Ishikawa (cell line): ENCODE measurements at regions not wholly inside any gene's neighbourhood (a gene's known extent, or its start where the extent isn't known, plus 50 kb on each side); places are given as distances from the start of the nearest gene placed in this dataset.

Source experiments
- CEBPB ChIP-seq: IDR thresholded peaks from 2 replicates; pipeline ENCODE4 v1.6.1; 2012
- CREB1 ChIP-seq: IDR thresholded peaks from 2 replicates; pipeline ENCODE4 v1.6.1; 2012; ENCODE audit warnings: low read depth
- EGR1 ChIP-seq: IDR thresholded peaks from 2 replicates; pipeline ENCODE4 v1.6.1; 2012
- EP300 ChIP-seq: IDR thresholded peaks from 2 replicates; pipeline ENCODE4 v1.6.1; 2012; ENCODE audit warnings: borderline replicate concordance
- FOXM1 ChIP-seq: IDR thresholded peaks from 2 replicates; pipeline ENCODE4 v1.6.1; 2012; ENCODE audit warnings: low read depth, borderline replicate concordance
- MAX ChIP-seq: IDR thresholded peaks from 2 replicates; pipeline ENCODE4 v1.6.1; 2012
- NFIC ChIP-seq: IDR thresholded peaks from 2 replicates; pipeline ENCODE4 v1.6.1; 2012
- RAD21 ChIP-seq: IDR thresholded peaks from 2 replicates; pipeline ENCODE4 v1.6.1; 2012; ENCODE audit warnings: low read depth
- REST ChIP-seq: IDR thresholded peaks from 2 replicates; pipeline ENCODE4 v1.6.1; 2012; ENCODE audit warnings: low read depth, mild to moderate bottlenecking
- TAF1 ChIP-seq: IDR thresholded peaks from 2 replicates; pipeline ENCODE4 v1.6.1; 2012; ENCODE audit warnings: low read depth, mild to moderate bottlenecking
- TCF12 ChIP-seq: IDR thresholded peaks from 2 replicates; pipeline ENCODE4 v1.6.1; 2012; ENCODE audit warnings: low read depth
- TEAD4 ChIP-seq: IDR thresholded peaks from 2 replicates; pipeline ENCODE4 v1.6.1; 2012
- YY1 ChIP-seq: IDR thresholded peaks from 2 replicates; pipeline ENCODE4 v1.6.1; 2012; ENCODE audit warnings: low read depth
- ZBTB7A ChIP-seq: IDR thresholded peaks from 2 replicates; pipeline ENCODE4 v1.6.1; 2012; ENCODE audit warnings: low read depth
- TF ChIP-seq, protein P1 (sequence below): IDR thresholded peaks from 2 replicates; pipeline ENCODE4 v1.6.1; 2012

- TF ChIP-seq TCF12 (no peak), MAX (no peak), EP300 (no peak), FOXM1 (no peak), TAF1 (no peak), REST (no peak), YY1 (no peak), RAD21 (no peak), CREB1 (no peak), EGR1 (no peak), CEBPB (no peak), NFIC (no peak), TEAD4 (no peak), ZBTB7A (no peak)
- TF ChIP-seq, protein P1, sequence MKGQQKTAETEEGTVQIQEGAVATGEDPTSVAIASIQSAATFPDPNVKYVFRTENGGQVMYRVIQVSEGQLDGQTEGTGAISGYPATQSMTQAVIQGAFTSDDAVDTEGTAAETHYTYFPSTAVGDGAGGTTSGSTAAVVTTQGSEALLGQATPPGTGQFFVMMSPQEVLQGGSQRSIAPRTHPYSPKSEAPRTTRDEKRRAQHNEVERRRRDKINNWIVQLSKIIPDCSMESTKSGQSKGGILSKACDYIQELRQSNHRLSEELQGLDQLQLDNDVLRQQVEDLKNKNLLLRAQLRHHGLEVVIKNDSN, result no peak
Measured at GRCh38 chr12:76653342-76653741, 93.8 kb upstream of the OSBPL8 start.

- TF ChIP-seq EGR1 (no peak), FOXM1 (no peak), MAX (no peak), CREB1 (no peak), ZBTB7A (no peak), TAF1 (no peak), CEBPB (no peak), REST (no peak), TCF12 (no peak), YY1 (no peak), RAD21 (no peak), EP300 (no peak), NFIC (no peak)
- TF ChIP-seq, protein P1, result no peak
Measured at GRCh38 chr12:76664731-76665130, 99.2 kb upstream of the ZDHHC17 start.

DNA sequence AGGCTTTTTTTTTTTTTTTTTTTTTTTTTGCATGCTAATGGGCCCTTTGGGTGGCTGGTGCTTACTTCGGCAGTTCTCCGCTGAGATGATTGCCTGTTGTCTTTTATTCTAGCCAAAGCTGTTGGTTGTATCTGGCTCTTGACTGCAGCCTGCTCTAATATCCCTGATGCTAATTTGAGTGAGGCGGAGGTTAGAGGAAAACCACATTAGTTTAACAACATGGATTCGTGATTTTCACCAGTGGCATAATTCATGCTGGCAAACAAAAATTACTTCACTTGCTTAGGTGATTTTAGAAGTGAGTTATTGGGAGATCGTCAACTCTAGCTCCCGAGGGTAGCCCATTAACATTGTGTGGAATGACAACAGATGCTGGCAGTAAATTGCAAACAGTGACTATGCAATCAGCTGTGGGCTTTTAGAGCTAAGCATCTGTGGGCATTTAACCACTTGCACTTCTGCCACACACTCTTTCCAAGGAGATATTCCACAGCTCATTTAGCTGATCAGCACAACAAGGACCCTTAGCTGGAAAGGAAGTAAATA, 97.6 kb upstream of the ZDHHC17 start:
- TF ChIP-seq NFIC (no peak), RAD21 (no peak), TAF1 (no peak), CREB1 (no peak), CEBPB (no peak), TEAD4 (no peak)

DNA sequence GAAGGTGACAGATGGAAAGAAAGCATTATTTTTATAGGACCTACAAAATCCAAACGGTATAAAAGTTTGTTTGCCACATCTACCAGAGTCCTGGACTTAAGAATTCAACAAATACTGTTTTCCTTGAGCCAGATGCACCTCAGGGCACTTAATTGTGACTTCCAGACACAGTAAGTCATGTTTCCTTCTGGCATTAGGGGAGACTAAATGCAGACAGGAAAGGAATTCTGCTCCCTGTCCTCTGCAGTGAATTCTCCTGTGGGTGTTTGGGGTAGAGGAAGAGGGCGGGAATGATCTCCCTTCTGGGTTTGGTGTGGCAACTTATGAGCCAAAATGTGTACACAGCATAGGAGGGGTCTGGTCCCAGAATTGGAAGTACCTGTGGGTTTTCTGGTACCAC, 93.9 kb upstream of the ZDHHC17 start:
- TF ChIP-seq EGR1, result no peak
- TF ChIP-seq, protein P1, result no peak
- TF ChIP-seq NFIC, result no peak
- TF ChIP-seq ZBTB7A, result no peak
- TF ChIP-seq EP300, result no peak
- TF ChIP-seq RAD21, result no peak
- no peak for TF ChIP-seq CREB1
- TF ChIP-seq TAF1, result no peak
- TF ChIP-seq REST, result no peak
- no peak for TF ChIP-seq YY1
- TF ChIP-seq TCF12, result no peak
